Colonic mucosa (tissue), 4 donors: ENCODE measurements at regions not wholly inside any gene's neighbourhood (a gene's known extent, or its start where the extent isn't known, plus 50 kb on each side); places are given as distances from the start of the nearest gene placed in this dataset.

ENCODE experiments used
- DNase-seq: peaks from one replicate; pipeline ENCODE4 v3.0.0-alpha.2; 2020
- H3K27ac ChIP-seq: fragments of 200-600 bp; one replicate; pipeline ENCODE4 v1.8.0; 2021
- H3K27me3 ChIP-seq: fragments of 200-600 bp; one replicate; pipeline ENCODE4 v1.8.0; 2021
- H3K36me3 ChIP-seq: fragments of 200-600 bp; one replicate; pipeline ENCODE4 v1.8.0; 2021
- H3K4me1 ChIP-seq: fragments of 200-600 bp; one replicate; pipeline ENCODE4 v1.8.0; 2021; ENCODE audit warnings: mild to moderate bottlenecking
- H3K4me3 ChIP-seq: fragments of 200-600 bp; one replicate; pipeline ENCODE4 v1.8.0; 2021
- H3K9ac ChIP-seq, 2 donors: one replicate each; pipeline ENCODE4 v1.7.0; 2013; ENCODE audit warnings: control low read depth in 2 of 2, low read depth in 2 of 2, low read length in 2 of 2
- H3K9me3 ChIP-seq: fragments of 200-600 bp; one replicate; pipeline ENCODE4 v1.8.0; 2021
- CTCF ChIP-seq: fragments of 200-600 bp; IDR thresholded peaks from one replicate; pipeline ENCODE4 v1.8.0; 2022; ENCODE audit warnings: antibody characterized with exemption, mild to moderate bottlenecking
- intact Hi-C: fragments of 100-400 bp; cut with DNase I; formaldehyde crosslinking; loops from one replicate; pipeline ENCODE4 v1.14.1; 2022
- donor health status: healthy.
- donor health status: DM: no; HTN: no; CAD: no.
- donor health status: DM: no; HTN: no; CAD: no.

GRCh38 chr20:61169874-61170273, 82.2 kb upstream of the CDH4 start:
- Histone ChIP-seq H3K27ac (no peak overlapping the region), H3K27me3 (no peaks in the 10 kb centered on the region), H3K4me3 (no peak overlapping the region), H3K4me1 (no peaks in the 10 kb centered on the region), H3K9me3 (no peaks in the 10 kb centered on the region), H3K36me3 (no peaks in the 10 kb centered on the region), H3K9ac (no peak overlapping the region)
- no peak for TF ChIP-seq CTCF
- intact Hi-C loops = no loop called here
- no peak for DNase-seq

- H3K27me3 ChIP-seq = no peaks in the 10 kb centered on the region
- H3K27ac ChIP-seq = no peak overlapping the region
- intact Hi-C loops = no loop called here
- H3K9ac ChIP-seq = no peak overlapping the region
- H3K4me1 ChIP-seq = no peaks in the 10 kb centered on the region
- H3K9me3 ChIP-seq = no peaks in the 10 kb centered on the region
- H3K4me3 ChIP-seq = no peak overlapping the region
- no peaks in the 10 kb centered on the region for H3K36me3 ChIP-seq
- no peak for TF ChIP-seq CTCF
- DNase-seq = no peak
Observed at GRCh38 chr20:61170496-61171320, 81.4 kb upstream of the CDH4 start.

- intact Hi-C loops = no loop called here
- H3K27me3 ChIP-seq = no peaks in the 10 kb centered on the region
- H3K27ac ChIP-seq = no peak overlapping the region
- no peak for TF ChIP-seq CTCF
- no peaks in the 10 kb centered on the region for H3K4me1 ChIP-seq
- no peaks in the 10 kb centered on the region for H3K36me3 ChIP-seq
- no peak overlapping the region for H3K9ac ChIP-seq
- H3K4me3 ChIP-seq = no peak overlapping the region
- no peaks in the 10 kb centered on the region for H3K9me3 ChIP-seq
- no peak for DNase-seq
Observed at GRCh38 chr20:61173267-61173666, 78.8 kb upstream of the CDH4 start.

- Histone ChIP-seq H3K4me3 (no peak overlapping the region), H3K27ac (no peak overlapping the region), H3K36me3 (no peaks in the 10 kb centered on the region), H3K9me3 (no peaks in the 10 kb centered on the region), H3K9ac (no peak overlapping the region), H3K27me3 (no peaks in the 10 kb centered on the region), H3K4me1 (no peaks in the 10 kb centered on the region)
- intact Hi-C loops = no loop called here
- TF ChIP-seq CTCF = no peak
- no peak for DNase-seq
Observed at GRCh38 chr20:61173961-61174725, 77.9 kb upstream of the CDH4 start.

- no peak overlapping the region for H3K27ac ChIP-seq
- no peaks in the 10 kb centered on the region for H3K9me3 ChIP-seq
- H3K4me3 ChIP-seq = no peak overlapping the region
- H3K27me3 ChIP-seq = no peaks in the 10 kb centered on the region
- no peaks in the 10 kb centered on the region for H3K4me1 ChIP-seq
- no peak for TF ChIP-seq CTCF
- no peak overlapping the region for H3K9ac ChIP-seq
- intact Hi-C loops = no loop called here
- no peaks in the 10 kb centered on the region for H3K36me3 ChIP-seq
- no peak for DNase-seq
Observed at GRCh38 chr20:61176874-61177273, 75.2 kb upstream of the CDH4 start.
